ENCODE measurements at regions not wholly inside any gene's neighbourhood (a gene's known extent, or its start where the extent isn't known, plus 50 kb on each side); places are given as distances from the start of the nearest gene placed in this dataset.

DNA sequence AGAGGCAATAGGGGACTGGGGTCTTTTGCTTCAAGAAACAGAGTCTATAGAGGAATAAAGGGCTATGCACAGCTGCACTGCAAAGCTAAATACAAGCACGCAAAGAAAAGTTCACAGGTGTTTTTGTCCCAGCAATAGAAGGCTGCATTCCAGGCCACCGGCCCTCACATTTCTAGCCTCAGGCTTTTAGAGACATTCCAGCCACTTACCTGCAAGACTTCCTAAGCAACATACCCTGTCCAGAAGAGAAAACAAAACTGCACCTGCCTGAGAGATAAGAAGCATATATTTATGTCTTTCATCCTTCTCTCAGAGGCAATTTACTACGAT is 220.5 kb downstream of the OPA1 start:
- H2BK12ac ChIP-seq (ENCODE audit: insufficient read length, low read depth, low read length), result no peak overlapping the region
- H3K56ac ChIP-seq (ENCODE audit: insufficient read length, low read depth, low read length), result no peak overlapping the region
- no peaks in the 10 kb centered on the region for H4K20me1 ChIP-seq (ENCODE audit: control insufficient read depth, insufficient read depth, insufficient read length)
- peak overlapping the region; percentile 83 for H3K27ac ChIP-seq (ENCODE audit: insufficient read length, low read depth, low read length)
- peak overlapping the region; percentile 39 for H3K4me2 ChIP-seq (ENCODE audit: insufficient read depth, insufficient read length, low read length)
- no peak overlapping the region for H2BK120ac ChIP-seq (ENCODE audit: low read depth, low read length, poor library complexity, severe bottlenecking)
- DNase-seq, result peak; percentile 54
- peak overlapping the region; percentile 4 to 33; a peak in 1 of 5 replicates for H3K4me3 Mint-ChIP-seq
- no peak overlapping the region for H4K8ac ChIP-seq (replicated peaks; ENCODE audit: insufficient read length, low read depth, low read length)
- no peak overlapping the region for H3K9ac ChIP-seq (ENCODE audit: extremely low read depth, insufficient read length, low read length)
- H3K27ac Mint-ChIP-seq, result peak overlapping the region; percentile 97 to 99 (median 98)
- H3K36me3 Mint-ChIP-seq (ENCODE audit: insufficient read depth in 1 of 3, low read depth in 3 of 3), result peaks cover 0 to 2% (median 0%) of the 10 kb centered on the region in 3 experiments; a peak in 2 of 7 replicates
- no peaks in the 10 kb centered on the region for H3K79me1 ChIP-seq (ENCODE audit: insufficient read depth, low read depth, low read length, poor library complexity, severe bottlenecking)
- TF ChIP-seq, protein P1, sequence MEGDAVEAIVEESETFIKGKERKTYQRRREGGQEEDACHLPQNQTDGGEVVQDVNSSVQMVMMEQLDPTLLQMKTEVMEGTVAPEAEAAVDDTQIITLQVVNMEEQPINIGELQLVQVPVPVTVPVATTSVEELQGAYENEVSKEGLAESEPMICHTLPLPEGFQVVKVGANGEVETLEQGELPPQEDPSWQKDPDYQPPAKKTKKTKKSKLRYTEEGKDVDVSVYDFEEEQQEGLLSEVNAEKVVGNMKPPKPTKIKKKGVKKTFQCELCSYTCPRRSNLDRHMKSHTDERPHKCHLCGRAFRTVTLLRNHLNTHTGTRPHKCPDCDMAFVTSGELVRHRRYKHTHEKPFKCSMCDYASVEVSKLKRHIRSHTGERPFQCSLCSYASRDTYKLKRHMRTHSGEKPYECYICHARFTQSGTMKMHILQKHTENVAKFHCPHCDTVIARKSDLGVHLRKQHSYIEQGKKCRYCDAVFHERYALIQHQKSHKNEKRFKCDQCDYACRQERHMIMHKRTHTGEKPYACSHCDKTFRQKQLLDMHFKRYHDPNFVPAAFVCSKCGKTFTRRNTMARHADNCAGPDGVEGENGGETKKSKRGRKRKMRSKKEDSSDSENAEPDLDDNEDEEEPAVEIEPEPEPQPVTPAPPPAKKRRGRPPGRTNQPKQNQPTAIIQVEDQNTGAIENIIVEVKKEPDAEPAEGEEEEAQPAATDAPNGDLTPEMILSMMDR (conservative IDR thresholded peaks at IDR 0.05), result no peak; the same call in 2 of the 3 replicates
- no peak overlapping the region for H2BK20ac ChIP-seq (ENCODE audit: low read depth, low read length, poor library complexity, severe bottlenecking)
- H2BK15ac ChIP-seq (ENCODE audit: low read depth, low read length), result no peak overlapping the region
- H3K9me3 ChIP-seq (ENCODE audit: control insufficient read depth, low read depth, low read length), result no peaks in the 10 kb centered on the region
- no peaks in the 10 kb centered on the region for H3K79me2 ChIP-seq (ENCODE audit: insufficient read depth, low read length)
- no peaks in the 10 kb centered on the region for H3K23me2 ChIP-seq (ENCODE audit: insufficient read length, low read depth, low read length, poor library complexity, severe bottlenecking)
- no peak overlapping the region for H3K23ac ChIP-seq (ENCODE audit: insufficient read length, low read depth, low read length)
- peaks cover 51% of the 10 kb centered on the region for H3K4me1 ChIP-seq (ENCODE audit: insufficient read depth, low read length)
- no peak overlapping the region for H3K4ac ChIP-seq (ENCODE audit: low read depth, low read length)
- no CpG with 5 or more reads among the region's 3 CpGs for WGBS (ENCODE audit: extremely low coverage, insufficient read length, low lambda C conversion rate)
- H3K27me3 Mint-ChIP-seq (ENCODE audit: low read depth), result peaks cover 12% of the 10 kb centered on the region
- peak overlapping the region; percentile 25 for H2BK5ac ChIP-seq (ENCODE audit: insufficient read length, low read length)
- H3K4me1 Mint-ChIP-seq, result peaks cover 88 to 92% of the 10 kb centered on the region in 2 experiments
- no peak overlapping the region for H4K91ac ChIP-seq (ENCODE audit: insufficient read length, low read depth, low read length)
- H2AFZ ChIP-seq (ENCODE audit: low read length), result no peak overlapping the region
- H3K14ac ChIP-seq (ENCODE audit: insufficient read depth, low read length), result no peak overlapping the region
- no peak overlapping the region for H4K5ac ChIP-seq (ENCODE audit: insufficient read length, low read depth, low read length)
- H3K27me3 ChIP-seq (ENCODE audit: insufficient read depth, low read length), result no peaks in the 10 kb centered on the region; the same call in 1 of the 2 replicates
- H3T11ph ChIP-seq (ENCODE audit: low read length), result no peak overlapping the region
- H3K9me3 Mint-ChIP-seq, result no peaks in the 10 kb centered on the region
- H2AK5ac ChIP-seq (ENCODE audit: insufficient read length, low read length), result no peak overlapping the region
- no peak overlapping the region for H3K18ac ChIP-seq (ENCODE audit: insufficient read length, low read depth, low read length)

Measured in H9 (cell line).